ENCODE measurements at regions not wholly inside any gene's neighbourhood (a gene's known extent, or its start where the extent isn't known, plus 50 kb on each side); places are given as distances from the start of the nearest gene placed in this dataset.

DNA sequence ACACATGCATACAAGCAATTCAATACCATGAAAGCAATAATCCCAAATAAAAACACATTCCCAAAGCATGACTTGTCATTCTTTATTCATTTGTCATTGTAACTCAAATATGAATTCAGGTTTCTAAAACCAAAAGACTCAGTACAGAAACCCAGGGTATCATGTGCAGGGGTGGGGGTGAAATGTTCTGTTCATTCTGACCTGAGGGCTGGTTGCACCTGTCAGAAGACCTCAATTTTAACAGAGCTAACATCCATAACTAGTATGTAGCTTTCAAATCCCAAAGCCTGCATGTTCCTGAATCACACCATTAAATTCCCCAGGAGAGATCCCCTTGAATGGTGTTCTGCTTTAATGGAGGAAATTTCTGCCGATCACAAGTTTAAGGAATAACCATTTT, 738.7 kb downstream of the MCTP2 start:
- H3K4me3 ChIP-seq = no peak overlapping the region
- peaks cover under 1% of the 10 kb centered on the region; the same call in 1 of the 3 replicates for H3K36me3 Mint-ChIP-seq (ENCODE audit: low read depth)
- no peak overlapping the region for H3K4me2 ChIP-seq
- H3K27ac ChIP-seq (ENCODE audit: low read depth) = no peak overlapping the region
- TF ChIP-seq ZNF462 (CRISPR knock-in tag; IDR thresholded peaks at IDR 0.05) = no peak
- no peak for TF ChIP-seq NANOG (IDR thresholded peaks at IDR 0.05; ENCODE audit: borderline replicate concordance)
- TF ChIP-seq REST (IDR thresholded peaks at IDR 0.05; ENCODE audit: unreplicated experiment) = no peak
- TF ChIP-seq STAT1 (IDR thresholded peaks at IDR 0.05; ENCODE audit: unreplicated experiment) = no peak
- TF ChIP-seq, protein P1, sequence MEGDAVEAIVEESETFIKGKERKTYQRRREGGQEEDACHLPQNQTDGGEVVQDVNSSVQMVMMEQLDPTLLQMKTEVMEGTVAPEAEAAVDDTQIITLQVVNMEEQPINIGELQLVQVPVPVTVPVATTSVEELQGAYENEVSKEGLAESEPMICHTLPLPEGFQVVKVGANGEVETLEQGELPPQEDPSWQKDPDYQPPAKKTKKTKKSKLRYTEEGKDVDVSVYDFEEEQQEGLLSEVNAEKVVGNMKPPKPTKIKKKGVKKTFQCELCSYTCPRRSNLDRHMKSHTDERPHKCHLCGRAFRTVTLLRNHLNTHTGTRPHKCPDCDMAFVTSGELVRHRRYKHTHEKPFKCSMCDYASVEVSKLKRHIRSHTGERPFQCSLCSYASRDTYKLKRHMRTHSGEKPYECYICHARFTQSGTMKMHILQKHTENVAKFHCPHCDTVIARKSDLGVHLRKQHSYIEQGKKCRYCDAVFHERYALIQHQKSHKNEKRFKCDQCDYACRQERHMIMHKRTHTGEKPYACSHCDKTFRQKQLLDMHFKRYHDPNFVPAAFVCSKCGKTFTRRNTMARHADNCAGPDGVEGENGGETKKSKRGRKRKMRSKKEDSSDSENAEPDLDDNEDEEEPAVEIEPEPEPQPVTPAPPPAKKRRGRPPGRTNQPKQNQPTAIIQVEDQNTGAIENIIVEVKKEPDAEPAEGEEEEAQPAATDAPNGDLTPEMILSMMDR (conservative IDR thresholded peaks at IDR 0.05; ENCODE audit: low read depth in 2 of 2) = no peak
- TF ChIP-seq POLR2AphosphoS5 (IDR thresholded peaks at IDR 0.05; ENCODE audit: low read depth) = no peak
- TF ChIP-seq EZH2 (IDR thresholded peaks at IDR 0.05; ENCODE audit: low read depth, unreplicated experiment) = no peak
- TF ChIP-seq CREB1 (CRISPR knock-in tag; IDR thresholded peaks at IDR 0.05; ENCODE audit: low read depth) = no peak
- TF ChIP-seq EZH2phosphoT487 (IDR thresholded peaks at IDR 0.05; ENCODE audit: unreplicated experiment) = no peak
- no peak for TF ChIP-seq ZNF331 (CRISPR knock-in tag; IDR thresholded peaks at IDR 0.05; ENCODE audit: low read depth)
- TF ChIP-seq ZNF114 (CRISPR knock-in tag; IDR thresholded peaks at IDR 0.05) = no peak
- TF ChIP-seq JUNB (IDR thresholded peaks at IDR 0.05; ENCODE audit: unreplicated experiment) = no peak
- TF ChIP-seq ETS1 (IDR thresholded peaks at IDR 0.05) = no peak
- no peak overlapping the region for H3K27ac Mint-ChIP-seq
- no peaks in the 10 kb centered on the region for H3K9me2 ChIP-seq (ENCODE audit: insufficient read depth)
- peaks cover 18% of the 10 kb centered on the region for H3K4me1 Mint-ChIP-seq
- H4K20me1 ChIP-seq (replicated peaks; ENCODE audit: insufficient read depth) = no peaks in the 10 kb centered on the region
- H3F3A ChIP-seq (replicated peaks; ENCODE audit: low read depth) = no peaks in the 10 kb centered on the region
- no peaks in the 10 kb centered on the region for H3K79me2 ChIP-seq (replicated peaks; ENCODE audit: insufficient read depth)
- no peak overlapping the region for H3K4me3 Mint-ChIP-seq
- H3K9me3 Mint-ChIP-seq = no peaks in the 10 kb centered on the region
- no peaks in the 10 kb centered on the region for H3K36me3 ChIP-seq (ENCODE audit: insufficient read depth)
- DNase-seq (ENCODE audit: low spot score) (no peak), ATAC-seq (no peak)
- no peaks in the 10 kb centered on the region for H3K27me3 ChIP-seq (ENCODE audit: insufficient read depth)
- no peak overlapping the region for H2AFZ ChIP-seq
- H3K27me3 Mint-ChIP-seq (ENCODE audit: insufficient read depth, low read depth, poor library complexity) = peaks cover under 1% of the 10 kb centered on the region
- H3K4me1 ChIP-seq (ENCODE audit: insufficient read depth) = peaks cover 19% of the 10 kb centered on the region; the same call in 1 of the 2 replicates
